Esophagus squamous epithelium (tissue), 5 donors: ENCODE measurements at regions not wholly inside any gene's neighbourhood (a gene's known extent, or its start where the extent isn't known, plus 50 kb on each side); places are given as distances from the start of the nearest gene placed in this dataset.
"Not testable (repeated sequence)": the region's sequence is repeated elsewhere in the genome, so short reads cannot be mapped to it uniquely, and the experiment has no call there.

Experiments used
- DNase-seq: peaks from one replicate; lab custom pipeline; 2025; lab: John Stamatoyannopoulos, UW
- H3K27ac ChIP-seq, 4 donors: fragments of 200-600 bp; sonication (generic); one replicate each; pipeline ENCODE4 v1.5.1; 2016 to 2019; ENCODE audit warnings: mild to moderate bottlenecking in 1 of 4
- H3K27me3 ChIP-seq, 4 donors: fragments of 200-600 bp; sonication (generic); 1 replicate in 3 of 4; 2 replicates in 1 of 4; pipeline versions ENCODE4 v1.5.1 to v1.6.0; 2017 to 2021; ENCODE audit warnings: antibody characterized with exemption in 1 of 4
- H3K36me3 ChIP-seq, 3 donors: fragments of 200-600 bp; sonication (generic); one replicate each; pipeline ENCODE4 v1.5.1; 2016 to 2019
- H3K4me1 ChIP-seq, 3 donors: fragments of 200-600 bp; sonication (generic); one replicate each; pipeline ENCODE4 v1.5.1; 2017 to 2019
- H3K4me3 ChIP-seq, 4 donors: fragments of 200-600 bp; sonication (generic); 1 replicate in 3 of 4; 2 replicates in 1 of 4; pipeline ENCODE4 v1.5.1; 2016 to 2019; ENCODE audit warnings: mild to moderate bottlenecking in 2 of 4, moderate library complexity in 1 of 4
- H3K9me3 ChIP-seq, 3 donors: fragments of 200-600 bp; sonication (generic); one replicate each; pipeline ENCODE4 v1.5.1; 2016 to 2019
- POLR2A ChIP-seq, 4 donors: fragments of 450-650 bp; IDR thresholded peaks; one replicate each; pipeline ENCODE4 v1.6.1; 2017; ENCODE audit warnings: antibody characterized with exemption in 4 of 4, mild to moderate bottlenecking in 4 of 4, moderate library complexity in 3 of 4
- whole genome bisulfite sequencing, 2 donors: methylation state at CpG; one replicate each; pipeline ENCODE4 v1.1.5; 2018; 5-methylcytosine and 5-hydroxymethylcytosine counted together
- intact Hi-C: fragments of 100-400 bp; cut with DNase I; formaldehyde crosslinking; loops from one replicate; pipeline ENCODE4 v1.15.0; 2022
- TF ChIP-seq, protein P1 (sequence below), 6 experiments: fragments of 450-650 bp in 4 of 6; fragments of 200-600 bp in 2 of 6; sonication (generic) in 2 of 6; IDR thresholded peaks; one replicate each; pipeline ENCODE4 v1.5.1; 2016 to 2019; ENCODE audit warnings: antibody characterized with exemption in 6 of 6, mild to moderate bottlenecking in 4 of 6, moderate library complexity in 4 of 6
- donor health status: DM: yes; HTN: yes; CAD: no.

DNA sequence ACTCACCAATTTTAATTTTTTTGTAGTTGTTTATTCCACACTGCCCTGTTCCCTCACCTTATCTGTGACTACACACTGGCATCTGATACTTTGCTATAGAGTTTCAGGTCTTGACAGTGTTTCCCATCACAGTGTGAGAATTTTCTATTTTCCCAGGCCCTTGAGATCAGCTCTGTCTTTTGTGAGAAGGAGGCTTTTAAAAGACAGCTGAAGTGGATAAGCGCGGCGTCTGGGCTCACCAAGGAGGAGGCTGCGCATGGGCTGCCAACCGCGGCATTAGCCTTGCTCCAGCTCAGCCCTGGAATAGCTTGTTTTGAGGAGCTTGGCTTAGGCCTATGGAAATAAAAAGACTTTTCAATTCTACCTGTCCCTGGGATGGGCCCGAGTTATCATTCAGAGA lies 181.3 kb downstream of the RMST start:
- Histone ChIP-seq H3K27ac (no peak overlapping the region), H3K27me3 (no peaks in the 10 kb centered on the region), H3K36me3 (no peaks in the 10 kb centered on the region), H3K9me3 (no peaks in the 10 kb centered on the region), H3K4me3 (no peak overlapping the region), H3K4me1 (peaks cover 0 to 5% (median 0%) of the 10 kb centered on the region in 3 donors)
- intact Hi-C loops: no loop called here
- TF ChIP-seq POLR2A (IDR thresholded peaks at IDR 0.05): no peak
- TF ChIP-seq, protein P1, sequence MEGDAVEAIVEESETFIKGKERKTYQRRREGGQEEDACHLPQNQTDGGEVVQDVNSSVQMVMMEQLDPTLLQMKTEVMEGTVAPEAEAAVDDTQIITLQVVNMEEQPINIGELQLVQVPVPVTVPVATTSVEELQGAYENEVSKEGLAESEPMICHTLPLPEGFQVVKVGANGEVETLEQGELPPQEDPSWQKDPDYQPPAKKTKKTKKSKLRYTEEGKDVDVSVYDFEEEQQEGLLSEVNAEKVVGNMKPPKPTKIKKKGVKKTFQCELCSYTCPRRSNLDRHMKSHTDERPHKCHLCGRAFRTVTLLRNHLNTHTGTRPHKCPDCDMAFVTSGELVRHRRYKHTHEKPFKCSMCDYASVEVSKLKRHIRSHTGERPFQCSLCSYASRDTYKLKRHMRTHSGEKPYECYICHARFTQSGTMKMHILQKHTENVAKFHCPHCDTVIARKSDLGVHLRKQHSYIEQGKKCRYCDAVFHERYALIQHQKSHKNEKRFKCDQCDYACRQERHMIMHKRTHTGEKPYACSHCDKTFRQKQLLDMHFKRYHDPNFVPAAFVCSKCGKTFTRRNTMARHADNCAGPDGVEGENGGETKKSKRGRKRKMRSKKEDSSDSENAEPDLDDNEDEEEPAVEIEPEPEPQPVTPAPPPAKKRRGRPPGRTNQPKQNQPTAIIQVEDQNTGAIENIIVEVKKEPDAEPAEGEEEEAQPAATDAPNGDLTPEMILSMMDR (IDR thresholded peaks at IDR 0.05): no peak
- no peak for DNase-seq
- 87 to 95% methylated on average over 6 to 7 of the region's 7 CpGs for WGBS, 2 donors

DNA sequence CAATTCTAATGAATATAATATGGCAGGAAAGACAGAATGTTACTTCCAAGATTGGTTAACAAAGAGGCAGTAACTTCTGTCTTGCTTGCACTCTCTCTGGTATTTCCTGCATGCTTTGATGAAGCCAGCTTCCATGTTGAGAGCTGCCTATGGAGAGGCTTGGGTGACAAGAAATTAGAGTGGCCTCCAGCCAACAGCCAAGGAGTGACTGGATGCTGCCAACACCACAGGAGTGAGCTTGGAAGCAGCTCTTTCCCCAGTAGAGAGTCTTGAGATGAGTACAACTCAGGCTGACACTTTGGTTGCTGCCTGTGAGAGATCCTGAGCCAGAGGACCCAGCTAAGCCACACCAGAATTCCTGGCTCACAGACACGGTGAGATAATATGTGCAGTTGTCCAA lies 183.1 kb downstream of the RMST start:
- no peak for TF ChIP-seq POLR2A (IDR thresholded peaks at IDR 0.05)
- TF ChIP-seq, protein P1 (IDR thresholded peaks at IDR 0.05): no peak
- no peak overlapping the region for H3K4me3 ChIP-seq
- H3K9me3 ChIP-seq: no peaks in the 10 kb centered on the region
- WGBS, 2 donors: 55 to 75% methylated on average over 1 of the region's 1 CpG
- H3K36me3 ChIP-seq: no peaks in the 10 kb centered on the region
- peaks cover 0 to 5% (median 0%) of the 10 kb centered on the region in 3 donors for H3K4me1 ChIP-seq
- H3K27ac ChIP-seq: no peak overlapping the region
- H3K27me3 ChIP-seq: no peaks in the 10 kb centered on the region
- no peak for DNase-seq
- intact Hi-C loops: no loop called here

DNA sequence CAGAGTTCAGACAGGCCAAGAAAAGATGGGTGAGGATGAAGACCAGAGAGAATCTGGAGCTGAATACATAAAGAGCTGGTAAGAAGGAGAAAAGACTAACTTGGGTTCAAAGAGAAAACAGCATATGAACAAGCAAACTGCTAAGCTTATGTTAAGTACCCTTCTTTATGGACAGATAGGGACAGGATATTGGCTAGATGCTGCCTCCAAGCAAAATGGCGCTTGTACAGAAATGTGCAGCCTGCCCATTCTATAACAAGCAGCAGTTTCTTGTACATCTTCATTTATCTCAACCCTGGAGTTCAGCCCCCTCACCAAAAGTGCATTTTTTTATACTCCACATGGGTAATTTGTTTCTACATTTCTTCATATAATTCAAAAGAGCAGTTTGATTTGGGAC lies 184.5 kb downstream of the RMST start:
- intact Hi-C loops: no loop called here
- DNase-seq: no peak
- TF ChIP-seq, protein P1 (IDR thresholded peaks at IDR 0.05): no peak
- TF ChIP-seq POLR2A (IDR thresholded peaks at IDR 0.05): no peak
- no peaks in the 10 kb centered on the region for H3K9me3 ChIP-seq
- H3K27me3 ChIP-seq: no peaks in the 10 kb centered on the region
- 100% methylated on average over 1 of the region's 1 CpG for WGBS, 2 donors
- no peak overlapping the region for H3K27ac ChIP-seq
- peaks cover 0 to 5% (median 0%) of the 10 kb centered on the region in 3 donors for H3K4me1 ChIP-seq
- no peak overlapping the region for H3K4me3 ChIP-seq
- no peaks in the 10 kb centered on the region for H3K36me3 ChIP-seq

DNA sequence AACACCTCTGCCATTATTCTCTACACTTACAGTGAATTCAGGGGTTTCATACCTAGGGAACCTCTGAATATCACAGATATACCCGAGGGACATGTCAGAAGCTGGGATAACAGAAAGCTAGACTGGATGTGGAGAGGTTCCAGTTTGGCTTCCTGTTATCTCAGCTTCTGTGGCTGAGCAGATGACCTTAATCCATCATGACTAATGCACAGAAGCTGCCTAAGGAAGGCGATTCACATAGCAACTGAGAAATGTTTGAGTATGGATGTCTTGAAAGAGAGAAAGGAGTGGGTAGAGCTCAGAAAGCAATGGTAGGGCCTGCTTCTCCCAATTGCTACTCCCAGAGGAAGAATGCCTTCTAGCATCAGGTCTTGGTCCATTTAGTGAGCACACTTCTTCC lies 187.6 kb downstream of the RMST start:
- no peaks in the 10 kb centered on the region for H3K36me3 ChIP-seq
- H3K27me3 ChIP-seq: no peaks in the 10 kb centered on the region
- TF ChIP-seq, protein P1 (IDR thresholded peaks at IDR 0.05): no peak
- TF ChIP-seq POLR2A (IDR thresholded peaks at IDR 0.05): no peak
- H3K4me3 ChIP-seq: no peak overlapping the region
- DNase-seq: no peak
- WGBS, 2 donors: 37 to 43% methylated on average over 2 of the region's 2 CpGs
- no peak overlapping the region for H3K27ac ChIP-seq
- intact Hi-C loops: no loop called here
- H3K9me3 ChIP-seq: no peaks in the 10 kb centered on the region
- no peaks in the 10 kb centered on the region for H3K4me1 ChIP-seq

DNA sequence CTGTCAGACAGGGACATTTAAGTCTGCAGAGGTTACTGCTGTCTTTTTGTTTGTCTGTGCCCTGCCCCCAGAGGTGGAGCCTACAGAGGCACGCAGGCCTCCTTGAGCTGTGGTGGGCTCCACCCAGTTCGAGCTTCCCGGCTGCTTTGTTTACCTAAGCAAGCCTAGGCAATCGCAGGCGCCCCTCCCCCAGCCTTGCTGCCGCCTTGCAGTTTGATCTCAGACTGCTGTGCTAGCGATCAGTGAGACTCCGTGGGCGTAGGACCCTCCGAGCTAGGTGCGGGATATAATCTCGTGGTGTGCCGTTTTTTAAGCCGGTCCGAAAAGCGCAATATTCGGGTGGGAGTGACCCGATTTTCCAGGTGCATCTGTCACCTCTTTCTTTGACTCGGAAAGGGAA lies 193.9 kb downstream of the RMST start:
- H3K4me3 ChIP-seq, H3K27me3 ChIP-seq, H3K36me3 ChIP-seq, H3K9me3 ChIP-seq, DNase-seq, H3K27ac ChIP-seq, H3K4me1 ChIP-seq, intact Hi-C loops: not testable (repeated sequence)
- WGBS, 2 donors: 95% methylated on average over 4 of the region's 19 CpGs; no CpG with 5 or more reads in 1 of the 2 donors
